ENCODE measurements at regions not wholly inside any gene's neighbourhood (a gene's known extent, or its start where the extent isn't known, plus 50 kb on each side); places are given as distances from the start of the nearest gene placed in this dataset.

GRCh38 chr18:77733292-77733903 is 483.8 kb downstream of the GALR1 start:
- TF ChIP-seq CSDC2 (CRISPR knock-in tag; IDR thresholded peaks at IDR 0.05) (no peak), ISL1 (CRISPR knock-in tag; IDR thresholded peaks at IDR 0.05) (no peak), TSHZ2 (CRISPR knock-in tag; IDR thresholded peaks at IDR 0.05) (no peak), CREB5 (CRISPR knock-in tag; IDR thresholded peaks at IDR 0.05; ENCODE audit: low read depth) (no peak), TOX (CRISPR knock-in tag; IDR thresholded peaks at IDR 0.05; ENCODE audit: borderline replicate concordance) (no peak), PPARA (CRISPR knock-in tag; IDR thresholded peaks at IDR 0.05; ENCODE audit: borderline replicate concordance) (no peak), ZFP3 (CRISPR knock-in tag; IDR thresholded peaks at IDR 0.05) (no peak), CSRNP3 (CRISPR knock-in tag; IDR thresholded peaks at IDR 0.05) (no peak), TCF4 (CRISPR knock-in tag; IDR thresholded peaks at IDR 0.05; ENCODE audit: borderline replicate concordance) (no peak), POU6F1 (CRISPR knock-in tag; IDR thresholded peaks at IDR 0.05; ENCODE audit: borderline replicate concordance, low read depth) (no peak), ZNF70 (CRISPR knock-in tag; IDR thresholded peaks at IDR 0.05) (no peak), ZNF8 (CRISPR knock-in tag; IDR thresholded peaks at IDR 0.05) (no peak), ARNTL (CRISPR knock-in tag; IDR thresholded peaks at IDR 0.05; ENCODE audit: borderline replicate concordance, low read depth) (no peak), ZNF565 (CRISPR knock-in tag; conservative IDR thresholded peaks at IDR 0.05; ENCODE audit: low read depth) (no peak)
- ATAC-seq = no peak

- TF ChIP-seq ZNF565 (CRISPR knock-in tag; conservative IDR thresholded peaks at IDR 0.05; ENCODE audit: low read depth) = no peak
- ATAC-seq = no peak
Observed at GRCh38 chr18:77736842-77737241, 487.2 kb downstream of the GALR1 start.

GRCh38 chr18:77737405-77737804 is 487.8 kb downstream of the GALR1 start:
- no peak for TF ChIP-seq ISL1 (CRISPR knock-in tag; IDR thresholded peaks at IDR 0.05)
- no peak for TF ChIP-seq ZNF70 (CRISPR knock-in tag; IDR thresholded peaks at IDR 0.05)
- TF ChIP-seq ZFP30 (CRISPR knock-in tag; IDR thresholded peaks at IDR 0.05) = no peak
- no peak for TF ChIP-seq ZNF8 (CRISPR knock-in tag; IDR thresholded peaks at IDR 0.05)
- ATAC-seq = no peak

GRCh38 chr18:77749089-77749488 is 499.4 kb downstream of the GALR1 start:
- no peak for ATAC-seq
- TF ChIP-seq ISL1 (CRISPR knock-in tag; IDR thresholded peaks at IDR 0.05) (no peak), OSR1 (CRISPR knock-in tag; IDR thresholded peaks at IDR 0.05) (no peak), PPARA (CRISPR knock-in tag; IDR thresholded peaks at IDR 0.05; ENCODE audit: borderline replicate concordance) (no peak), POU6F1 (CRISPR knock-in tag; IDR thresholded peaks at IDR 0.05; ENCODE audit: borderline replicate concordance, low read depth) (no peak), ZNF565 (CRISPR knock-in tag; conservative IDR thresholded peaks at IDR 0.05; ENCODE audit: low read depth) (no peak), TCF4 (CRISPR knock-in tag; IDR thresholded peaks at IDR 0.05; ENCODE audit: borderline replicate concordance) (no peak), TOX (CRISPR knock-in tag; IDR thresholded peaks at IDR 0.05; ENCODE audit: borderline replicate concordance) (no peak), BACH2 (CRISPR knock-in tag; IDR thresholded peaks at IDR 0.05; ENCODE audit: borderline replicate concordance) (no peak), TSHZ2 (CRISPR knock-in tag; IDR thresholded peaks at IDR 0.05) (no peak), SNAI2 (CRISPR knock-in tag; IDR thresholded peaks at IDR 0.05) (no peak), CREB5 (CRISPR knock-in tag; IDR thresholded peaks at IDR 0.05; ENCODE audit: low read depth) (no peak), ZC3H10 (CRISPR knock-in tag; IDR thresholded peaks at IDR 0.05) (no peak), ZFP3 (CRISPR knock-in tag; IDR thresholded peaks at IDR 0.05) (no peak), ZFP30 (CRISPR knock-in tag; IDR thresholded peaks at IDR 0.05) (no peak), GLIS3 (CRISPR knock-in tag; IDR thresholded peaks at IDR 0.05) (no peak), ARNTL (CRISPR knock-in tag; IDR thresholded peaks at IDR 0.05; ENCODE audit: borderline replicate concordance, low read depth) (no peak)
